Stimulated activated CD4-positive, alpha-beta T cell treated with anti-CD3 and anti-CD28 coated beads, Interleukin-4, amount 100 ng/mL, for 48 hours (primary cell): ENCODE measurements at regions not wholly inside any gene's neighbourhood (a gene's known extent, or its start where the extent isn't known, plus 50 kb on each side); places are given as distances from the start of the nearest gene placed in this dataset.
"Not testable (repeated sequence)": the region's sequence is repeated elsewhere in the genome, so short reads cannot be mapped to it uniquely, and the experiment has no call there.

Experiments used
- DNase-seq, 2 donors: peaks; one replicate each; pipeline ENCODE4 v3.0.0-alpha.2; 2020; ENCODE audit warnings: low read depth in 2 of 2

DNA sequence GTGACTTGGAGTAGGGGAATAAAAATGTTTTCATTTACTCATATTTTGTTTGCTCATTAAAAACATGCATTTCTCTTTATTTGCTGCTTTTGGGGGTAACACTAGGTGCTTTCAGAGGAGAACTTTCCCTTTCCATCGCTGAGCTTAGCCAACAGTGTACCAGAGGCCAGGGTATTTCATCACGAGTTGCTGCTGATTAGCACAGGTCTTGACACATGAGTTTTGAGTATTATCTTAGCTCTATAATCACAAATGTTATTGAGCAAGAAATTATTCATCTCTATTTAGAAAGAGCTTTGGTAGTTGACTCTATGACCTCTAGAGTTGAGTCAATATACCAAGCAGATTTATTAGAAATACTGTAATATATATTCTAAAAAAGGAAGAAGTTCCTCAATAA lies 375.9 kb downstream of the NXPH1 start:
- DNase-seq = no peak

DNA sequence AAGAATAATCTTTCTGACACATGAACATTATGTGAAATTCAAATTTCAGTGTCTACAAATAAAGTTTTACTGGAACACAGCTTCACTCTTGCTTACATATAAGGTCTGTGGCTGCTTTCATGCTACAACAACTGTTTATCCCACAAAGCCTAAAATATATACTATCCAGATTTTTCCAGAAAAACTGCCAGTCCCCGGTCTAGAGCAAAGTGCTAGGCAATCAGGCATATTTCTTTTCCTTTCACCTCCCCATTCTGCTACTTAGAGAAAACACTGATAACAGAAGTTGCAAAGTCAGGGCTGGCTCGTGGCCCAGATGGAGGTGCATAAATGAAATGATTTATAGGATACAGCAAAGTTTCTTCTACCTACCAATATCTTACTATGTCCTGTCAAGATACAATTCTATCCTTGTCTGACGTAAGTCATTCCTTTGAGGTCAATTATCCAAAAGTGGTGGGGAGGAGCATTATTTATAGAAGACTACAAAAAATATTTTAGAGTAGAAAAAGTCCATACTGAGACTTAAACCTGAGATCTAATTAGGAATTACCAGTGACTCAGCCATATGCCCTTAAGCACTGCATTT lies 384.1 kb downstream of the NXPH1 start:
- DNase-seq = no peak

DNA sequence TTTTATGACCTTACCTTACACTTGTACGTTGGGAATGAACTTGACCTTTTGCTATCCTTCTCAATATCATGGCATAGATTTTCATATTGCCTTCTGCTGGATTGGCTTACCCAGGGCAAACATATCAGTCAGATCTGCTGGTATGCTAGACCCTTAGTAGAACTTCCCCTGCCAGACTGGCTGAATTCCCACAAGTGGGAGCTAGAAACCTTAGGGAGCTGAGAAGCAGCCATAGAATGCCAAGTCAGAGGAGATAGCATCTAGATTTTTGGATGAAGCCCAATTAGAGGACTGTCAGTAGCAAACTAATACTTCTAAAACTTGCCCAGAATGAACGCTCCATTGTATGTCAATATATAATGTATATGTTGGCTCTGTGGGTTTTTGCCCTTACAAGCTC lies 385.0 kb downstream of the NXPH1 start:
- DNase-seq = no peak

DNA sequence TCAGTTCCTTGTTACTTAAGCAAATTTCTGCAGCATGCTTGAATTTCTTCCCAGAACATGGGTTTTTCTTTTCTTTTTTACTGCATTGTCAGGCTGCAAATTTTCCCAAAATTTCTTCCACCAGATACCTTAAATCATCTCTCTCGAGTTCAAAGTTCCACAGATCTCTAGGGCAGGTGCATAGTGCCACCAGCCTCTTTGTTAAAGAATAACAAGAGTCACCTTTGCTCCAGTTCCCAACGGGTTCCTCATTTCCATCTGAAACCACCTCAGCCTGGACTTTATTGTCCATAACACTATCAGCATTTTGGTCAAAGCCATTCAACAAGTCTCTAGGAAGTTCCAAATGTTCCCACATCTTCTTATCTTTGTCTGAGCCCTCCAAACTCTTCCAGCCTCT lies 389.2 kb downstream of the NXPH1 start:
- DNase-seq = no peak

DNA sequence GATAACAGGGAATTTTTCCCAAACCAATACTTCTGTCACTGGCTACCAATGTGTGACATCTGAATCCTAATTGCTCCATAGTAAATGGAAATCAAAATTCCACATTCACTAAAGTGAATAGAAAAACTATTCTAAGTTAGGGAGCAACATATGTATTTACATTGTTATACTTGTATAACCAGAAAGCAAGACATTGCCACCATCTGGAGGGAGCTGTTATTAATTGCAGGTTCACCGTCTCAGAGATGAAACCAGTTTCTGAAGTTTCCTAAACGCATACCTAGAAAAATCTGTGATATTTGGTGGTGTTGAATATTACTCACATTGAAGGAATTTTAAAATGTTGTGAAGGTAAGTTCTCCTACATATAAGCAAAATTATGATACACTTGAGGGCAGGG lies 390.1 kb downstream of the NXPH1 start:
- no peak for DNase-seq

DNA sequence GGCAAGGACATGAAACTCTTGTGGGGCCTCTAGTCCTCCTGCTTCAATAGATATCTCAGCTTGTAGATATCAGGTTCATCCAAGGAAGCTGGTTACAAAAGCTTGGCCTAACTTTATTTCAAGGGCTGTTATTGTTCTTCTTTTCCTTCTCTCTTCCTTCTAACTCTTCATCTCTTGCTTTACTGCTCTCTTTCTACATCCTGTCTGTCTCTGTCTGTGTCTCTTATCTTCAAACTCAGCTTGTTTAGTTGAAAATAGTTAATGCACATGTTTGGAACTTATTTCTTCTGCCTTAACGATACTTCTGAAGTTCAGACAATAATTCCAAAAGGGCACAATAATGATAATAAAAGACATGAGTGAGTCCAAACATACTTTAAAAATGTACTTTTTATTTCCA lies 393.9 kb downstream of the NXPH1 start:
- DNase-seq = no peak

DNA sequence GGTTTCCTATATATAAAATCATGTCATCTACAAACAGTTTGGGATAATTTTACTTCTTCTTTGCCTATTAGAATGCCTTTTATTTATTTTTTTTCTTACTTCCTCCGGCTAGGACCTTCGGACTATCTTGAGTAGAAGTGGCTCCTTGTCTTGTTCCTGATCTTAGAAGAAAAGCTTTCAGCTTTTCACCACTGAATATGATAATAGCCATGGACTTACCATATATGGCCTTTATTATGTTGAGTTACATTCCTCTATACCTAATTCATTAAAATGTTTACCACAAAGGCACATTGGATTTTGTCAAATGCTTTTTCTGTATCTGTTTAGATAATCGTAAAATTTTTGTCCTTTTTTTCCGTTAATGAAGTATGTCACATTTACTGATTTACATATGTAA lies 395.7 kb downstream of the NXPH1 start:
- DNase-seq = no peak

DNA sequence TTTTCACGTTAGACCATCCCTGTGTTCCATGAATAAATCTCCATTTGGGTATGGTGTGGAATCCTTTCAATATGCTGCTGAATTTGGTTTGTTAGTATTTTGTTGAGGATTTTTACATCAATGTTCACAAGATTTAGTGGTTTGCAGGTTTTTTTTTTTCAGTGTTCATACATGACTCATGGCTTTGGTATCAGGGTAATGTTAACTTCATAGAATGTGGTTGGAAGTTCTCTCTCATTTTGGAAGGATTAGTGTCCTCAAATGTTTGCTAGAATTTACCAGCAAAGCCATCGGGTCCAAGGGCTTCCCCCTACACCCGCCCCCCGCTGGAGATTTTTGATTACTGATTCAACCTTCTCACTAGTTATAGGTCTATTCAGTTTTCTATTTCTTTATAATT lies 398.0 kb downstream of the NXPH1 start:
- DNase-seq = no peak

DNA sequence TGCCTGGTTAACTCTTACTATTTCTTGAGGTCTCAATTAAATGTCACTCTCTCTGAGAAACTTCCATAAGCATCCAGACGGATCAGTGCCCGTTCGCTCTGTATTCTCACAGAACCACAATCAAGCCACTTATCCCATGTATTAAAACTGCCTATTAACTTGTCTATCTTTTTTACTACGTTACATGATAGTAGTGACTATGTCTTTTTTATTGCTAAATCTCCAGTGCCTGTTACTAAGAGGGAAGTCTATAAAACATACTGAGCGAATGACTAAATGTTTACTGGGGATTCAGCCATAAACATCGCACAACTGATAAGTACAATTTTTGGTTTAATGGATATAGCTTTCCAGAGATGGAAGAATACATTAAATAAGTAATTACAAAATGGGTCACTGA lies 399.9 kb downstream of the NXPH1 start:
- DNase-seq = no peak

DNA sequence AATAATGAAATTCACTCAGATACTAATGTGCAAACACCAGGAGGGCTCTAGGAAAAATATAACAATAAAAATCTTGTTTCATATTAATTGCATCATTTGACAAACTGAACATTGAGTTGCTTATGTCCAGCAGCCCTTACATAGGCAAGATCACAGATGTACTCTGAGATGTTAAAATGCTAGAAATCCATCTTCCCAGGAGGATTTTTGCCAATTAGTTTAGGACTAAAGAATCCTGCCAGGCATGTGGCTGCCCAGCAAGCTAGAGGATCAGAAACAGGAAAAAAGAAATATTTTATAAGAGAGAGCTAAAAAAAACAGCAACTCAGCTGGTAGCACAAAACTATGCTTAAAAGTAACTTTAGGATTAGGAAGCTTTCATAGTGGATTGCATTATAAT lies 407.8 kb downstream of the NXPH1 start:
- no peak for DNase-seq

DNA sequence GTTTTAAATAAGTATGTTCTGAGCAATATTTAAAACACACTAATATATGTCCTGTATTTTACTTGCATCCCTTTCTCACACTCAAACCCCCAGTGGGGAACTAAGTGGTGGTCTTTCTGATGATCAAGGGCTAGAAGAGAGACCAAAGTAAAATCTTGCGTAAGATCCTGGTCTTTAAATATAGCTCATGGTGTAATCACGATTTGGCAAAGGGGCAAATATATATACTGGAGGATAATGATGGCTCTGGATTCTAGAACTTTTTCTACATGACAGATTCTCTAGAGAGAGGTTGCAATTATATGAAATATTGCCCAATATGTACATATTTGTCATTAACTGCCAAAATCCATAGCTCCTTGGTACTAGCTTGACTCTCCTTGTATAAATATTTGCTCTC lies 438.3 kb downstream of the NXPH1 start:
- DNase-seq = no peak

DNA sequence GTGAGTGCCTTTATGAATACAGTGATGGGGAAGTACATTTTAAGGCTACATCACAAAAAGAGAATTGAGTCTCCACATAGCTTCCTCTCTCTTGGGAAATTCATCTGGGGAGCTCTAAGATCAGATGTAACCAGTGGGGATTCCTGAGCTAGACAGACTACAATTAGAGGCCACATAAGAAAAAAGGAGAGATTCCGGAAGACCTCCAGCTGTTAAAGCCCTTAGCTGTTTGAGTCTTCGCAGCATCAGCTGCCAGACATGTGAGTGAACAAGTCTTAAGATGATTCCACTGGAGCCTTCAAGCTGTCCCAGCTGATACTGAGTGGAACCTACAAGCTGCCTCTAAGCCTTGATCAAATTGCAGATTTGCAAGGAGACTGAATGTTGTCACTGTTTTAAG lies 448.5 kb downstream of the NXPH1 start:
- no peak for DNase-seq

DNA sequence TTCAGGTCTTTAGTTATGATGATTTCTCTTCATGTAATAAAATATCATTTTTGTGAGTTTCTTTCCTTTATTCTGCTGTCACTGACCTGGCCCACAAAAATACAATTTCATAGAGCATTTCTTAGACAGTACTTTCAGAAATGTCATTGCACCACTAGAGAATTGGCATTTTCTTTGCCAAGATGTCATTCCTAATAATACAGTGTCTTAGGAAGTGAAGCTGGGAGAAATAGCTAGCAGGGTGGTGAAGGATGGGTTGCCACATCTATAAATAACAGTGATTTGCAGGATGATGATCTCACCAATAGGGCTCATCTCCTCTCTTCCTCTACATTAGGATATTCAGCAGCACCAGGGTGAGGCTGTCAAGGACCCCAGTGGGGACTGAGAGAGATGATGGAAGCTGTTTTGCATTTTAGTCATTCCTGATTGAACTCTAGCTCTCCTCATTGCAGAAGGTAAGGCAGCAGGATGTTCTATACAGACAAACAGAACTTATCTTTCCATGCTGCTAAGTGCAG lies 452.1 kb downstream of the NXPH1 start:
- no peak for DNase-seq

DNA sequence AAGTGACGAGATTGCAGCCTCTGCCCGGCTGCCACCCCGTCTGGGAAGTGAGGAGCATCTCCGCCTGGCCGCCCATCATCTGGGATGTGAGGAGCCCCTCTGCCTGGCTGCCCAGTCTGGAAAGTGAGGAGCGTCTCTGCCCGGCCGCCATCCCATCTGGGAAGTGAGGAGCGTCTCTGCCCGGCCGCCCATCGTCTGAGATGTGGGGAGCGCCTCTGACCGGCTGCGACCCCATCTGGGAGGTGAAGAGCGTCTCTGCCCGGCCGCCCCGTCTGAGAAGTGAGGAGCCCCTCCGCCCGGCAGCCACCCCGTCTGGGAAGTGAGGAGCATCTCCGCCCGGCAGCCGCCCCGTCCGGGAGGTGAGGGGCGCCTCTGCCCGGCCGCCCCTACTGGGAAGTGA lies 456.9 kb downstream of the NXPH1 start:
- DNase-seq = not testable (repeated sequence)

DNA sequence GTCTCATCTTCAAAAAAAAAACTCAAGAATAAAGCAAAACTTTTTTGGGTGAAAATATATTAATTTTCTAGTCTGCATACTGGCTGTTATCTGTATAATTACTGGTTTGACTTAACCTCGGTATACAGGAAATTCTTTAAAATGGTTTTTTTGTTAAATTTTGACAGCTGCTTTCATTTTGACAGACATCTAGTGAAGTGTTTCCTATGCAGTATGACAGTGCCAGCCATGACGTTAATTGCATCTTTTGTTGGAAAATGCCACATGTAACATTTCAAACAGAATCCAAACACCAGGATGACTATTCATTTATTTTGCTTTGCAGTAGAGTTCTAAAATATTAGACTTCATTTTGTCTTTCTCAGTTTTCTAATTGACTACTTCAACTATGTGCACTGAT lies 460.4 kb downstream of the NXPH1 start:
- DNase-seq = no peak

DNA sequence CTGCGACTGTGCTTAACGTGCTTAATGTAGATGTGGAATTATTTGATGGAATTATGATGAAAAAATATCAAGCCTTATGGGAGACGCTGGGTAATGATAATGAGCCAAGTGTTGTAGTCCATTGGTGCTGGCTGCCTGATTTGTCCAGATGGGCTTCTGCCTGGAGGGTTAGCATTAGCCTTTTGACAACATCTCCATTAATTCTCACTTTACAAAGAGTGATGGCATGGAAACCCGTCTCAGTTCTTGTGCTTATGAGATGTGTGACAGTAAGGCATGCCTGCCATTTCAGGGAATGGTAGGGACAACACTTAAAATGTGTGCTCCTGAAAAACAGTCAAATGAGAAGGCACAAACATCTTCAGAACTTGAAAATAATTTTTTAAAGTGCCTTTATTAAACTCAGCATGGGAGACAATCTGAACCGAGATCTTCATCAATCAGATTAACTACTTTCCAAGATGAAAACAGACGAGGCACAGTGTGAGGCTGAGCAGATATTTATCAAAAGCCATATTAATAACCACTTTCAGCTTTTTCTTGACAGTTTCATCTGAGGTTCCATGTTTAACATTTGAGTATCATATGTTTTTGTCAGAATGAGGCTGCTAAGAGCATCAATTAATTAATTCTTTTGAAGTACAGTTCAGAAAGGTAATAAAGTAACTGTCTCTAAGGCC lies 473.1 kb downstream of the NXPH1 start:
- no peak for DNase-seq

DNA sequence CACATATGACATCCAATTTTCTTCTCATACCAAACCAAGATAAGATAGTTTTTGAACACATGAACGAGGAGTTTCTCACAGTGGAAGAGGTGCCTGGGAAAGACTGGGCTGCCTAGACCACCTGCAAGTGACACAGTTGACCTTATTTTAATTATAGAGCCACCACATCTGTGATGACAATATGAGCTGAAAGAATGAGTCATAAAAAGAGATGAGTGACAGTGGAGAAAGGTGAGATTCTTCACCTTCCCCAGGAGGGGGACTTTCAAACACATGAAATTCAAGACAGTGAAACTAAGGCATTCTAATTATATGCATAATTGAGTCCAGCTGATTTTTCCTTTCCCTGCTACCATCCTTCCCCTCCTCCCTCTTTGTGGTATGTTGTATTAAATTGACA lies 475.5 kb downstream of the NXPH1 start:
- no peak for DNase-seq

DNA sequence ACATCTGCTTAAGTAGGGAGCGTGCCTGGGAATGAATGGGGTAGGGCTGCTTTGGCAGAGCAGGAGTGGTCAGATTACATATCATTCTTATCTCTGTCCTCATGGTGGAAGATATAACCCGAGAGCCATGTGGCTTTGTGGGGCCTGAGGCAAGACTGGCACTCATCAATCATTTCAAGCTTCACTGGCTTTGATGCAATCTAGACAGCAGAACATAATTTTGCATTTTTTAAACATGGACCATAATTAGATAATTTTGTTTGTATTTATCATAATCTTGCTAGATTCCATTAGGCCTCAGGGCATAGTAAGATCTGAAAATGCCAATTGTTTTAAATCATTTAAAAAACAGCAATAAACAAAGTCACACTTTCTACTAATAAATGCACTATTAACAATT lies 480.3 kb downstream of the NXPH1 start:
- DNase-seq = no peak

DNA sequence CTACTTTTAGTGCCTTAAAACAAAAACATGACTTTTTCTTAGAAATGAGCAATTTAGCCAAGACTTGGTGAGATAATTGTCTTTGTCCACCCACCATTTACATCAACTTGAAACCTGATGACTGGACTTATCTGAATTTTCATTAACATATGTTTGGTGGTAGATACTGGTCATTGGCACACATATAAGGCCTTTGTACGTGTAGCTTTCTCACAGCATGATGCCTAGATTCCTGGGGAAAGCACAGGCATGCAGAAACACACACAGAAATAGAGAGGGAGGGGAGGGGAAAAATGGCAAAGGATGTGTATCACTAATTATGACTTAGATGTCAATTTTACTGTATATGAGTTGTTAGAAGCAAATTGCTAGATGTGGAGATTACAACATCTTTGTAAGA lies 488.4 kb downstream of the NXPH1 start:
- DNase-seq = no peak

DNA sequence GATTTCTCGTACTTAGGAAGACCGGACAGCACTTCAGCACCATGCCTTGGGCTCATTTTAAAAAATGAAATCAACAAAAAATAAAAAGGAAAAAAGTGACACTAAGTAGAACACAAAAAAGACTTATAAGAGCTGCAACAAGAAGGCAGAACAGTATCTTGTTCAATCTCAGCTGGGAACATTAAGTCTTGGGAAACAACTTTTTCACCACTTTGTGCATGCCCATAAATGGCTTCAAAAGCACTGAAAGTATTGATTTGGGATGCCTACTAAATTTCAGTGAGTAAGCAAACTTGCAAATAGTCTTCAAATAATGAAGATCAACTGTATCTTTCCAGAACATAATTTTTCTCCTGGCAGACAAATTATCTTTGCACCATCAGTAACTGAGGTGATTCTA lies 489.3 kb downstream of the NXPH1 start:
- DNase-seq = no peak

DNA sequence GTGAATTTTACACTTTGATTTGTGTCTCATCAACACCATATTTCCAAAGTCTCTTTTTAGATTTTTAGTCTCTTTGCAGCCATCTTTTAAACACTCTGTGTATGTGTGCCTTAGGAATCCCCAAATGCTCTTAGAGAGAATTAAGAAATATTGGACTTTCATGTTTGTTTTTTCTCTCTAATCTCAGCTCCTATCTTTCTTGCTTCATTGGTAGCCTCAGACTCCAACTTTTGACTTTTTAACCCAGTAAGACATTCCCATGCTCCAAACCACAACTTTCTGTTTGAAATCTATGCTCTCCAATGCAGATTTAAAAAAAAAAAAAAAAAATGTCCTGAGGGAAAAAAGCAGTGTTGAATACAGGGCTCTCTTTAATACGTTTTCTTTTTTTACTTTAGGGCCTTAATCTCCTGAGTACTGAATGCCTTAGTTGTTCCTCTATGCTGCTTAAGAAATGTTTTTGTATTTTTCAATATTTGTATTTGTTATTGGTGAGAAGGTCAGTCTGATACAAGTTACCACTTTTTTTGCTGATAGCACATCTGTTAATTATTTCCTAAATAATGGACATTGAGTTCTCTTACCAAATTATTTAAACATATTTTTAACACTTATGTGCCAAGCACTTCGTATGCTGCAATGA lies 489.9 kb downstream of the NXPH1 start:
- DNase-seq = no peak

DNA sequence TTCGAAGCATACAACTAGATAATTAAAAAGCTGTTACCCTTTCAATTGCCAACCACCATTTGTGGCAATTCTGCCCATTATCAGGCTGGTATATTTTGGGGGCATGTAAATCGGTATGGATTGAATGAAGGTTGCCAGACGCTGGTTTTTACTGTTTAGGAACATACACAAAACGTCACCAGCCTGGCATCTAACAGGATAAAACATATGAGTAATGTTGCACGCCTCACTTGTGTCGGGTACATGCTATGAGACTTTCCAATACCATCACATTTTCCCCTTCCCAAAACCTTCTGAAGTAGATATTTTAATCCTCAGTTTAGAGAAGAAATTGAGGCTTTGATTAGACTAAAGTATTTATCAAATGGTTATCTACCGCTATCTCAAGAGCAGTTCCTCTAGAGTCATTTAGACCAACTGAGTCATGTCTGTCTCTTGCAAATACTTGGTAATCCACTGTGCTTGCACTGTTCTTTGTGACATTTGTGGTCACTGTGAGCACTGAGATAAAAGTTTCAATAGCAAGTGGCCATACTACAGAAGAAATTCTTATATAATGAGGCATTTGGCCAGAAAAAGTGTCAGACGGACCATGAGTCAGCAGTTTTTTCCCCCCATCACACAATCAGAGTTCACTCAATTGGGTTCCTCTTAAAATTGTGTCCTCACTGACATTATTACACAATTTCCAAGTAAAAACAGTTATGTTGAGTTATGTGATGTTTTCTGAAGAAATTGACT lies 498.7 kb downstream of the NXPH1 start:
- DNase-seq = no peak

DNA sequence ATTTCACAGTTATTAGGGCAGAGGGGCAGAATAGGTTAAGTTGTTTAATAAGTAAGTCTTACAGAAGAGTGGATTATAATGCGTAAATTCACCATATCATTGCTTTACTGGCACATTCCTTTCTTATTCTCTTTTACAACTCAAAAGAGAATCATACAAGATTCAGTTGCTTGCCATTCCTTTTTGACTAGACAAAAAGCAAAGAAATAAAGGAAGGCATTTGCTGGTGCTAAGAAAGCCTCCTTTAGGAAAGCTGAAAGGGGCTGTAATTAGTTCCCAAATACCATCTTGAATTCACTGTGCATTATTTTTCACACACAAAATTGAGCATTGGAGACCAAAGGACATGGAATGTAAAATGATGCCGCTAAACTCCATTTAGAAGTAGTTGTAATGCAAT lies 499.3 kb downstream of the NXPH1 start:
- no peak for DNase-seq
